Chondrocyte (in vitro differentiated cells): ENCODE measurements at regions not wholly inside any gene's neighbourhood (a gene's known extent, or its start where the extent isn't known, plus 50 kb on each side); places are given as distances from the start of the nearest gene placed in this dataset.

Experiments
- DNase-seq: peaks from one replicate; pipeline ENCODE4 v3.0.0; 2021; ENCODE audit warnings: mixed read lengths, low spot score
- H3K27ac Mint-ChIP-seq: one replicate; pipeline ENCODE4 v1.8.0; 2021; ENCODE audit warnings: mild to moderate bottlenecking, moderate library complexity, mixed read lengths; ENCODE audit not compliant: unreplicated experiment
- H3K27me3 Mint-ChIP-seq: 2 replicates; pipeline ENCODE4 v1.8.0; 2021; ENCODE audit warnings: low read depth, mixed read lengths
- H3K36me3 Mint-ChIP-seq: 2 replicates; pipeline ENCODE4 v1.8.0; 2021; ENCODE audit warnings: low read depth, mixed read lengths
- H3K4me1 Mint-ChIP-seq: 2 replicates; pipeline ENCODE4 v1.8.0; 2021; ENCODE audit warnings: low read depth, mild to moderate bottlenecking, mixed read lengths
- H3K4me3 Mint-ChIP-seq: one replicate; pipeline ENCODE4 v1.8.0; 2021; ENCODE audit warnings: mild to moderate bottlenecking, moderate library complexity, mixed read lengths; ENCODE audit not compliant: unreplicated experiment
- H3K9me3 Mint-ChIP-seq: 2 replicates; pipeline ENCODE4 v1.8.0; 2021; ENCODE audit warnings: low read depth, mixed read lengths
- TF ChIP-seq, protein P1 (sequence below): fragments of 200-600 bp; sonication (generic); IDR thresholded peaks from 2 replicates; pipeline ENCODE4 v1.5.0; 2021; ENCODE audit warnings: antibody characterized with exemption, mild to moderate bottlenecking, moderate library complexity

DNA sequence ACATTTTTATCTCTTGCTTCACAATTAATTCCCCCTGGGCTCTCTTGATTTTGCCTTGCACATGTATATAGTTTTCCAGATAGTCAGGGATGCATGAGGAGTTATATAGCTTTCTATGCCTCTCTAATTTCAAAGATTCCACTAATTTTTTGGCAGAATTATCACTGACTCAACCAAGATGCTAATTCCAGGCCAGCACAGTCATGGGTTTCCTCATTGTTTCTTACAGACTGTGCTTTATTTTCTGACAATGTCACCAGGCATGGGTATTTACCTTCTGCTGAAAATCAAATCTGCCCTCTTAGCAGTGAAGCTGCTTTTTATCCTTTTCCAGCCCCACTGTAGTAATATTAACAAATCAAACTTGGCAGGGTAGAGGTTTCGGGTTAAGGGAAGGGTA, 1520.6 kb upstream of the CADM2 start:
- H3K9me3 Mint-ChIP-seq, result peaks cover 16% of the 10 kb centered on the region
- H3K27ac Mint-ChIP-seq, result no peak overlapping the region
- no peaks in the 10 kb centered on the region for H3K27me3 Mint-ChIP-seq
- TF ChIP-seq, protein P1, sequence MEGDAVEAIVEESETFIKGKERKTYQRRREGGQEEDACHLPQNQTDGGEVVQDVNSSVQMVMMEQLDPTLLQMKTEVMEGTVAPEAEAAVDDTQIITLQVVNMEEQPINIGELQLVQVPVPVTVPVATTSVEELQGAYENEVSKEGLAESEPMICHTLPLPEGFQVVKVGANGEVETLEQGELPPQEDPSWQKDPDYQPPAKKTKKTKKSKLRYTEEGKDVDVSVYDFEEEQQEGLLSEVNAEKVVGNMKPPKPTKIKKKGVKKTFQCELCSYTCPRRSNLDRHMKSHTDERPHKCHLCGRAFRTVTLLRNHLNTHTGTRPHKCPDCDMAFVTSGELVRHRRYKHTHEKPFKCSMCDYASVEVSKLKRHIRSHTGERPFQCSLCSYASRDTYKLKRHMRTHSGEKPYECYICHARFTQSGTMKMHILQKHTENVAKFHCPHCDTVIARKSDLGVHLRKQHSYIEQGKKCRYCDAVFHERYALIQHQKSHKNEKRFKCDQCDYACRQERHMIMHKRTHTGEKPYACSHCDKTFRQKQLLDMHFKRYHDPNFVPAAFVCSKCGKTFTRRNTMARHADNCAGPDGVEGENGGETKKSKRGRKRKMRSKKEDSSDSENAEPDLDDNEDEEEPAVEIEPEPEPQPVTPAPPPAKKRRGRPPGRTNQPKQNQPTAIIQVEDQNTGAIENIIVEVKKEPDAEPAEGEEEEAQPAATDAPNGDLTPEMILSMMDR, result no peak
- no peak for DNase-seq
- peaks cover 20% of the 10 kb centered on the region for H3K4me1 Mint-ChIP-seq
- no peak overlapping the region for H3K4me3 Mint-ChIP-seq
- H3K36me3 Mint-ChIP-seq, result peaks cover 2% of the 10 kb centered on the region

GRCh38 chr3:83453056-83453455, 1505.7 kb upstream of the CADM2 start:
- TF ChIP-seq, protein P1, result no peak
- Mint-ChIP-seq H3K4me3 (no peak overlapping the region), H3K36me3 (no peaks in the 10 kb centered on the region), H3K27ac (no peak overlapping the region), H3K9me3 (peaks cover 3% of the 10 kb centered on the region), H3K27me3 (no peaks in the 10 kb centered on the region), H3K4me1 (peaks cover 30% of the 10 kb centered on the region)
- no peak for DNase-seq

DNA sequence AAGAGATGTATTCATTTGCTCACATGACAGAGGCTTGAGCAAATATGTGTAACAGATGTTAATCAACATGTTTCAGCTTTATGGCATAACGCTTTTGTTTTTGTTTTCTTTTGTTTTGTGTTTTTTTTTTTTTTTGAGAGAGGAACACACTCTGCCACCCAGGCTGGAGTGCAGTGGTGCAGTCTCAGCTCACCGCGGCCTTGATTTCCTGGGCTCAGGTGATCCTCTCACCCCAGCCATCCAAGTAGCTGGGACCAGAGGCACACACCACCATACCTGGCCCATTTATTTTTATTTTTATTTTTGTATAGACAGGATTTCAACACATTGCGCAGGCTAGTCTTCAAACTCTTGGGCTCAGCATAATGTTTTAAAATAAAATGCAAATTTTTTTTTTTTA, 1504.4 kb upstream of the CADM2 start:
- H3K27ac Mint-ChIP-seq, result no peak overlapping the region
- peaks cover 30% of the 10 kb centered on the region for H3K4me1 Mint-ChIP-seq
- H3K4me3 Mint-ChIP-seq, result no peak overlapping the region
- no peak for DNase-seq
- no peaks in the 10 kb centered on the region for H3K27me3 Mint-ChIP-seq
- TF ChIP-seq, protein P1, result no peak
- no peaks in the 10 kb centered on the region for H3K36me3 Mint-ChIP-seq
- peaks cover 3% of the 10 kb centered on the region for H3K9me3 Mint-ChIP-seq

DNA sequence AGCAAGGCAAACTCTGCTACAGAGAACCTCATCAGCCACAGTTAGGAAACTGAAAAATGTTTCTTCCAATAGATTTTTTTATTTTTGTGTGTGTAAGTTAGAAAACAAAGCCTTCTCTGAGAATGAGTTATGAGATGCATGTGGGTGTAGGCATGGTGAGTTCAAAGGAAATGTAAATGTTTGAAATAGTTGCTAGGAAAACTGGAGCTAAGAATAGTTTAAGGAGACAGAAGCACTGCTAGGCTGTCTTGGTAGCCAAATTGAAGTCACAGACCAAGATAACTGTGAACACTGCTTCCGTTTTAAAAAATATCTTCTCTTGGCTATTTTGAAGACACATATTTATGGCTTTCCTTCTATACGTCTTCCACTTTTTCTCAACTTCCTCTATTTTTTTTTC, 1501.2 kb upstream of the CADM2 start:
- TF ChIP-seq, protein P1, result no peak
- Mint-ChIP-seq H3K9me3 (peaks cover 9% of the 10 kb centered on the region), H3K4me3 (no peak overlapping the region), H3K36me3 (no peaks in the 10 kb centered on the region), H3K4me1 (peaks cover 24% of the 10 kb centered on the region), H3K27me3 (no peaks in the 10 kb centered on the region), H3K27ac (peak overlapping the region; percentile 72)
- no peak for DNase-seq

DNA sequence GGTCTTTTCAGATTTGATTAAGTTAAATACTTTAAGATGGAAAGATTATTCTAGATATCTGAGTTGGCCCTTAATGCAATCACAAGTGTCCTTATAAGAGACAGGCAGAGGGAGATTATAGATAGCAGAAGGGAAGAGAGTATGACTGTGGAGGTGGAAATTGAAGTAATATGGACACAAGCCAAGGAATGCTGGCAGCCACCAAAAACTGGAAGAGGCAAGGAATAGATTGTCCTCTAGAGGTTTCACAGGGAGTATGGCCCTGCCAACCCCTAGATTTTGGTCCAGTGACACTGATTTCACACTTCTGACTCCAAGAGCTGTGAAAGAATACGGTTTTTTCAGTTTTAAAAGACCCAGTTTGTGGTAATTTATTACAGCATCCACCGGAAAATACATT, 1498.7 kb upstream of the CADM2 start:
- DNase-seq, result no peak
- no peak overlapping the region for H3K27ac Mint-ChIP-seq
- TF ChIP-seq, protein P1, result no peak
- no peak overlapping the region for H3K4me3 Mint-ChIP-seq
- H3K4me1 Mint-ChIP-seq, result peaks cover 10% of the 10 kb centered on the region
- no peaks in the 10 kb centered on the region for H3K27me3 Mint-ChIP-seq
- H3K36me3 Mint-ChIP-seq, result no peaks in the 10 kb centered on the region
- H3K9me3 Mint-ChIP-seq, result peaks cover 9% of the 10 kb centered on the region
